ENCODE measurements at regions not wholly inside any gene's neighbourhood (a gene's known extent, or its start where the extent isn't known, plus 50 kb on each side); places are given as distances from the start of the nearest gene placed in this dataset.

DNA sequence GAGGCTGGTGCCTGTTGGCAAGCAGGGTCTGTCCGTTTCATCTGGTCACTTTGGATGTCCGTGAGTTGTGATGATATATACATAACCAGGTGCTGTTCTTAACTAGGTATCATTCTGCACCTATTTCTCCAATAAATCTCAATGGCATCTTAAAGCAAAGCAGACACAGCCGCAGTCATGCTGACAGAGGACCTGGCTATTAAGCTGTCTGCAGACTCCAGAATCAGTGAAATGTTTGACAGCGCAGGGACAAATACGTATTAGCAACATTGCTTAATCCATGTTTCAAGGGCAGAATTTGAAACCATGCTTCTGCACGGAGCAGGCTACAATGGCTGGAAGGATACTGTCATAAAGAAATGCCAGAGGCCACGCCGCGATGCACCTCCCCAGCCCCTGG lies 414.6 kb downstream of the ZNF516 start:
- H3K4me3 ChIP-seq (ENCODE audit: low read depth, low read length): no peak overlapping the region
- H3K27me3 ChIP-seq (ENCODE audit: control insufficient read depth, insufficient read depth, low read length): no peaks in the 10 kb centered on the region
- H3K27ac ChIP-seq (ENCODE audit: low read depth, low read length): no peak overlapping the region
- H3K9me3 ChIP-seq (ENCODE audit: control insufficient read depth, insufficient read depth, low read length): peaks cover 6% of the 10 kb centered on the region; the same call in 1 of the 2 replicates
- no peaks in the 10 kb centered on the region for H3K36me3 ChIP-seq (ENCODE audit: control insufficient read depth, insufficient read depth, low read length)
- no peak overlapping the region for H3K9ac ChIP-seq (ENCODE audit: low read depth, low read length)
- H3K4me1 ChIP-seq (ENCODE audit: control insufficient read depth, insufficient read depth, low read length): no peaks in the 10 kb centered on the region

DNA sequence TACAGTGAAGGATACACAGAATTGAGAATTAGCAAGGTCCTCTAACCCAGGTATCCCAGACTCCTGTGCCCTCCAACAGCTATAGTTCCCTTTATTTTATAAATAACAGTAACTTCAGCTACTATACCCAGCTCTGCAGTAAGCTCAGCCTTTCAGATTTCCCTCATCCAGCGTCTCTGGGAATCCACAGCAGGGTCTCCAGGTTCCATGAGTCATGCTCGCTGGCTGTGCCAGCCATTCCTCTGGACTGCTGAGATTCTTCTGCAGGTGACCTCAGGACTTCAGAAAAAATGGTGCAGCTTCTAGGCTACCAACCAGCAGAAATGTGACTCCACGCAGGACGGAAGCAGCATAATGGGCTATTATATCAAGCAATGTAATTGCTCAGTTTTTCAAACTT lies 419.3 kb downstream of the ZNF516 start:
- H3K36me3 ChIP-seq (ENCODE audit: control insufficient read depth, insufficient read depth, low read length): no peaks in the 10 kb centered on the region
- no peak overlapping the region for H3K9ac ChIP-seq (ENCODE audit: low read depth, low read length)
- peaks cover under 1% of the 10 kb centered on the region; the same call in 1 of the 2 replicates for H3K9me3 ChIP-seq (ENCODE audit: control insufficient read depth, insufficient read depth, low read length)
- no peak overlapping the region for H3K4me3 ChIP-seq (ENCODE audit: low read depth, low read length)
- H3K27me3 ChIP-seq (ENCODE audit: control insufficient read depth, insufficient read depth, low read length): no peaks in the 10 kb centered on the region
- no peak overlapping the region for H3K27ac ChIP-seq (ENCODE audit: low read depth, low read length)
- no peaks in the 10 kb centered on the region for H3K4me1 ChIP-seq (ENCODE audit: control insufficient read depth, insufficient read depth, low read length)

DNA sequence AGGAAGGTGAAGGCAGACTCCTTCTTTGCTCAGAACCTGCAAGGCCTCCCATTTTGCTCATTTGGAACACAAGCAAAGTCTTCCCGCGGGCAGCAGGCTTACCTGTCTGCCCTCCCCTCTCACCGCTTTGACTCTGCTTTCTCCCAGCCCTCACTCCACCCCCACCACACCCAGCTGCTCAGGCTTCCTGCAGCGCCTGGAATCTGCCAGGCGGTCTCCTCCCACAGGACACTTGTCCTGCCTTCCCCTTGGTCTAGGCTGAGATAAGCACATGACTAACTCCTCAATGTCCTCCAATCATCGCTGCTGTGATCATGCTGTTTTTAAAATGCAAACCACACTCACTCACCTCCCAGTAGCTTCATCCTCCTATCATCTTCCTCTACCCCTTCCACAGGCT lies 430.0 kb downstream of the ZNF516 start:
- H3K4me3 ChIP-seq (ENCODE audit: low read depth, low read length): no peak overlapping the region
- peak overlapping the region; percentile 49 for H3K27ac ChIP-seq (ENCODE audit: low read depth, low read length)
- no peaks in the 10 kb centered on the region for H3K36me3 ChIP-seq (ENCODE audit: control insufficient read depth, insufficient read depth, low read length)
- H3K4me1 ChIP-seq (ENCODE audit: control insufficient read depth, insufficient read depth, low read length): peaks cover 9% of the 10 kb centered on the region
- H3K9ac ChIP-seq (ENCODE audit: low read depth, low read length): no peak overlapping the region
- no peaks in the 10 kb centered on the region for H3K9me3 ChIP-seq (ENCODE audit: control insufficient read depth, insufficient read depth, low read length)
- no peaks in the 10 kb centered on the region for H3K27me3 ChIP-seq (ENCODE audit: control insufficient read depth, insufficient read depth, low read length)

DNA sequence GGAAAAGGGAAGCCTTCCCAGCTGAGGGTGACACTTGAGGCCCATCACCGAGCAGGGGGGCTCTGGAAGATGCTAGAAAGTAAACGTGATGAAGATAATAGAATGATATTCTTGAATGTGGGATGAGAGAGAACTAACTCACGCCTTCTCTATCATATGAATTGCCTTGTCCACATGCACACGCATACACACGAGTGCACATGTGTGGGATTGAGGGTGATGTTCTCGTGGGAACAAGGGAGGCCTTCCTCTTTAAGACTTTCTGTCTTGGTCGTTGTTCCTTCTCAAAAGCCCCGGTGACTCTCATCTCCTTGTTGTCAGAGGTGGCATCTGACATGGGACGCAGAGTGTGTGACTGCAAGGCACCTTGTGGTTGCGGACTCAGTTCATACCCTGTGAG lies 436.9 kb downstream of the ZNF516 start:
- Histone ChIP-seq H3K9ac (ENCODE audit: low read depth, low read length) (no peak overlapping the region), H3K36me3 (ENCODE audit: control insufficient read depth, insufficient read depth, low read length) (no peaks in the 10 kb centered on the region), H3K9me3 (ENCODE audit: control insufficient read depth, insufficient read depth, low read length) (no peaks in the 10 kb centered on the region), H3K4me3 (ENCODE audit: low read depth, low read length) (no peak overlapping the region), H3K27ac (ENCODE audit: low read depth, low read length) (no peak overlapping the region), H3K27me3 (ENCODE audit: control insufficient read depth, insufficient read depth, low read length) (no peaks in the 10 kb centered on the region), H3K4me1 (ENCODE audit: control insufficient read depth, insufficient read depth, low read length) (no peaks in the 10 kb centered on the region)

DNA sequence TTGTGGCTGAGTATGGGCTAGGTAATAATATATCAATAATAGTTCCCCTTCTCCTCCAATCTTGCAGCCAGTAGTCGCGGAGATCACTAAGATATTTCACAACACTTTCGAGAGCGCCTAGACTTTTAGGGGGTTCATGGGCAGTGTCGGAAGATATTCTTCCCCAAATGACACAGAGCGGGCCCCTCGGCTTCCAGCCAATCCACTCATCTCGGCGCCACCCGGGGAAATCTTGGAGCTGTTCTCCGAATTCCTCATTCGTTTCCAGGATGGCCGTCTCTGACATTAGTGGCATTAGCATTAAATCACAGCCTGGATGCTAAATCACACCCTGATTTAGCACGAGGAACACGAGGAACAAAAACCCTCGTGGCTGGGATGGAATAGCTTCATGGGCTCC lies 437.7 kb downstream of the ZNF516 start:
- H3K9ac ChIP-seq (ENCODE audit: low read depth, low read length): no peak overlapping the region
- H3K36me3 ChIP-seq (ENCODE audit: control insufficient read depth, insufficient read depth, low read length): no peaks in the 10 kb centered on the region
- H3K4me3 ChIP-seq (ENCODE audit: low read depth, low read length): no peak overlapping the region
- H3K27me3 ChIP-seq (ENCODE audit: control insufficient read depth, insufficient read depth, low read length): no peaks in the 10 kb centered on the region
- no peaks in the 10 kb centered on the region for H3K4me1 ChIP-seq (ENCODE audit: control insufficient read depth, insufficient read depth, low read length)
- H3K27ac ChIP-seq (ENCODE audit: low read depth, low read length): no peak overlapping the region
- H3K9me3 ChIP-seq (ENCODE audit: control insufficient read depth, insufficient read depth, low read length): no peaks in the 10 kb centered on the region

DNA sequence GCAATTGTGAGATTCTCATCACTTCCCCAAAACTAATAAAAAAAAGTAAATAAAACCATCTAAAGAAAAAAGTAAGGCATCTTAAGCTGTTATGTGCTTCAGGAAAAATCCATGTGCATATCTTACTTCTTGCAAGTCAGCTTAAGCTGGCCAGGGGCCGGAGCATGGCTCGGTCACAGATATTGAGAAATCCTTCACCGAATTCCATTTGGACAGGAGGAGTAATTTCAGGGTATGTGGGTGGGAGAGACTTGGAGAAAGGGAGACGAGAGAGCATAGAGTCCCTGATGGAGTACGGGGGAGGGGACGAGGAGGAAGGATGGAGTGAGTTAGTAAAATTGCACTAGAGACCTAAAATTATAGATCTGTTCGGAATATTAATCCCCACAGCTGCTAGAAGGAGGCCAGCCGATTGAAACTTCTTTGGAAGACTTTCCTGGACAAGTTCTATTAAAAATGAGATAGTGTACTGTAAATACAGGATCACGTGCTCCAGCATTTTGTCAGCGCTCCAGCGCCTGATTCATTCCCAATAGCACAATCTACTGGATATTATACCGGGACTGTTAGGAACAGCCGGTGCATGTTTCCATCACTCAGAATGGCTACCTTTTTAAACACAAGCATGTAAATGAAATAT lies 438.5 kb downstream of the ZNF516 start:
- Histone ChIP-seq H3K36me3 (ENCODE audit: control insufficient read depth, insufficient read depth, low read length) (no peaks in the 10 kb centered on the region), H3K4me1 (ENCODE audit: control insufficient read depth, insufficient read depth, low read length) (no peaks in the 10 kb centered on the region), H3K27me3 (ENCODE audit: control insufficient read depth, insufficient read depth, low read length) (no peaks in the 10 kb centered on the region), H3K4me3 (ENCODE audit: low read depth, low read length) (no peak overlapping the region), H3K27ac (ENCODE audit: low read depth, low read length) (no peak overlapping the region), H3K9ac (ENCODE audit: low read depth, low read length) (no peak overlapping the region), H3K9me3 (ENCODE audit: control insufficient read depth, insufficient read depth, low read length) (no peaks in the 10 kb centered on the region)

DNA sequence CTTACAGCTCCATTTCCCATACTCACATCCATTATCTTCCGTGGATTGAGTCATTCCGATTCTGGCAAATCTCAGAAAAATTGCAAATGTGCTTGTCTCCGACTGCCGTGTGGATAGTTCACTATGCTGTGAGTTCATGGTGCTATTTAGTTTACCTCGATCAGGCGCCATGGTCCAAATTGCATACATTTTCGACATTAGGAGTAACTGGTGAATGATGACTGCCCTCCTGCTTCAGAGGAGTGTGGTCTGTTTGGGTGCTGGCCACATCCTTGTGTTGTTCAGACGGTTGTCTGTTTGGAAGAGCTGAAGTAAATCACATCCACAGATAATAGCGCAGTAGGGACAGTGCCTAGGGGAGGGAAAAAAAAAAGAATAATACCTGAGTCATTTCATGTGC lies 439.5 kb downstream of the ZNF516 start:
- Histone ChIP-seq H3K4me1 (ENCODE audit: control insufficient read depth, insufficient read depth, low read length) (no peaks in the 10 kb centered on the region), H3K27ac (ENCODE audit: low read depth, low read length) (no peak overlapping the region), H3K9me3 (ENCODE audit: control insufficient read depth, insufficient read depth, low read length) (no peaks in the 10 kb centered on the region), H3K4me3 (ENCODE audit: low read depth, low read length) (no peak overlapping the region), H3K36me3 (ENCODE audit: control insufficient read depth, insufficient read depth, low read length) (no peaks in the 10 kb centered on the region), H3K9ac (ENCODE audit: low read depth, low read length) (no peak overlapping the region), H3K27me3 (ENCODE audit: control insufficient read depth, insufficient read depth, low read length) (no peaks in the 10 kb centered on the region)

DNA sequence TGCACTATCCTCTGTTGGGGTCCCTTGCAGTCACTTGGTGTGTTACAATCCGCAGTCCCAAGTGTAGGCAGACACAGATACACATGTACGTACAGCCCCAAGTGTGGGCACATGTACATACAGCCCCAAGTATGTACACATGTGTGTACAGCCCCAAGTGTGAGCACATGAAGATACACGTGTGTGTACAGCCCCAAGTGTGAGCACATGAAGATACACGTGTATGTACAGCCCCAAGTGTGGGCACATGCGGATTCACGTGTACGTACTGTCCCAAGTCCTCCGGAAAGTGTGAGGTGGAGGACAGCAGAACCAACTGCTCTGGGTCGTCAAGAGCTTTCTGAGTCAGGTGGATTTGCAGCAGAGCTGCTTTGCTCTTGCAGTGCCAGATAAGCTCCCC lies 440.0 kb downstream of the ZNF516 start:
- no peaks in the 10 kb centered on the region for H3K4me1 ChIP-seq (ENCODE audit: control insufficient read depth, insufficient read depth, low read length)
- H3K36me3 ChIP-seq (ENCODE audit: control insufficient read depth, insufficient read depth, low read length): no peaks in the 10 kb centered on the region
- H3K4me3 ChIP-seq (ENCODE audit: low read depth, low read length): no peak overlapping the region
- no peaks in the 10 kb centered on the region for H3K27me3 ChIP-seq (ENCODE audit: control insufficient read depth, insufficient read depth, low read length)
- no peak overlapping the region for H3K27ac ChIP-seq (ENCODE audit: low read depth, low read length)
- no peak overlapping the region for H3K9ac ChIP-seq (ENCODE audit: low read depth, low read length)
- H3K9me3 ChIP-seq (ENCODE audit: control insufficient read depth, insufficient read depth, low read length): no peaks in the 10 kb centered on the region

DNA sequence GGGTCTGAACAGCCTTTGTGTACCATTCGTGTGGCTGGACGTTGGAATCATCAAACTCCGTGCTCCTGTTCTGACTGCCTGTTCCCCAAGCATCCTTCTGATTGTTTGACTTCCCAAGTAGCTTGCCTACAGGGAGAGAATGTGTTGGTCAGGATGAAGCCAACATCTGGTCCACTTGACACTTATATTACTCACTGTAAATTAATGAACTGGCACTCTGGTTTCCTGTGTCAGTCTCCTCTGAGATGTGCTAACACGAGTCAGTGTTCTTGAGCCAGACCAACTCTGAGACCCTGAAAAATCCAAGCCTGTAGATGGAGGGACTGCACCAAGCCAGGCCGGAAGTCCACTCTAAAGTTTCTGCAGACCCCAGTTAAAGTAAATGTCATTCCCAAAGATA lies 440.9 kb downstream of the ZNF516 start:
- H3K9ac ChIP-seq (ENCODE audit: low read depth, low read length): no peak overlapping the region
- H3K27ac ChIP-seq (ENCODE audit: low read depth, low read length): no peak overlapping the region
- H3K9me3 ChIP-seq (ENCODE audit: control insufficient read depth, insufficient read depth, low read length): no peaks in the 10 kb centered on the region
- no peak overlapping the region for H3K4me3 ChIP-seq (ENCODE audit: low read depth, low read length)
- no peaks in the 10 kb centered on the region for H3K4me1 ChIP-seq (ENCODE audit: control insufficient read depth, insufficient read depth, low read length)
- no peaks in the 10 kb centered on the region for H3K36me3 ChIP-seq (ENCODE audit: control insufficient read depth, insufficient read depth, low read length)
- H3K27me3 ChIP-seq (ENCODE audit: control insufficient read depth, insufficient read depth, low read length): no peaks in the 10 kb centered on the region

DNA sequence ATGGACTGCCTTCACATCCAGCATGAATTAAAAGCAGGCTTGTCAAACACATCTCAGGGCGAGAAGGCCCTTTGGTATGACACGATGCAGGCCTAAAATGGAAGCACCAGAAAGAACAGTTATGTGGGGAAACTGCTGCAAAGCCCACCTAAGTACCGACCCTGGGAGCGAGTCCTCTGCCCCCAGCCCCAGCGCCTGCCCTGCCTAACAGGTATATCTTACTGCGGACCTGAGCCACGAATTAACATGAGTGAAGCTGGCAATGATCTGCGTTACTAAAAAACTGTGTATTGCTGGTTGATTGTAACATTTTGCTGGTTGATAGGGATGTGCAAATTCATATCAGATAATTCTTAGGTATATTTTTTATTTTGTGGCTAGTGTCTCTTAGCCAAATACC lies 441.5 kb downstream of the ZNF516 start:
- no peaks in the 10 kb centered on the region for H3K36me3 ChIP-seq (ENCODE audit: control insufficient read depth, insufficient read depth, low read length)
- H3K27ac ChIP-seq (ENCODE audit: low read depth, low read length): no peak overlapping the region
- H3K27me3 ChIP-seq (ENCODE audit: control insufficient read depth, insufficient read depth, low read length): no peaks in the 10 kb centered on the region
- no peak overlapping the region for H3K4me3 ChIP-seq (ENCODE audit: low read depth, low read length)
- H3K4me1 ChIP-seq (ENCODE audit: control insufficient read depth, insufficient read depth, low read length): no peaks in the 10 kb centered on the region
- H3K9ac ChIP-seq (ENCODE audit: low read depth, low read length): no peak overlapping the region
- H3K9me3 ChIP-seq (ENCODE audit: control insufficient read depth, insufficient read depth, low read length): no peaks in the 10 kb centered on the region

DNA sequence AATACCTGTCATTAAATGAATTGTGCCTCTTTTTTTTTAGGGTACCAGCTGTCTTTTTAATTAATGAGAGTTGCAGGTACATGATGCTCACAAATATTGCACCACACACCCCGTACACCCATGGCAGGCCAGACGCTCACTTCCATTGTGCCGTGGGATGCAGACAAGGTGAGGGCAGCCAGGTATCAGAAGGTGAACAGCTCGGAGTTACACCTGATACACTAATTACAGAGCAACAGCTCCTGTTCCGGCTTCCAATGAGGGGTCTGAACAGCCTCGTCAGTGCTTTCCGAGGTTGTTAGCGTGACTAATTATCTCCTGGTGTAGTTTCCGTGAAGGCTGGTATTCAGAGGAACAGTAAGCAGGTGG lies 442.8 kb downstream of the ZNF516 start:
- no peak overlapping the region for H3K27ac ChIP-seq (ENCODE audit: low read depth, low read length)
- H3K9me3 ChIP-seq (ENCODE audit: control insufficient read depth, insufficient read depth, low read length): no peaks in the 10 kb centered on the region
- H3K4me3 ChIP-seq (ENCODE audit: low read depth, low read length): no peak overlapping the region
- no peaks in the 10 kb centered on the region for H3K27me3 ChIP-seq (ENCODE audit: control insufficient read depth, insufficient read depth, low read length)
- H3K36me3 ChIP-seq (ENCODE audit: control insufficient read depth, insufficient read depth, low read length): no peaks in the 10 kb centered on the region
- no peaks in the 10 kb centered on the region for H3K4me1 ChIP-seq (ENCODE audit: control insufficient read depth, insufficient read depth, low read length)
- H3K9ac ChIP-seq (ENCODE audit: low read depth, low read length): no peak overlapping the region
